Hematopoietic multipotent progenitor cell treated with erythropoietin and hydrocortisone succinate and interleukin-3 and kit ligand, for 4 days (in vitro differentiated cells): ENCODE measurements at regions not wholly inside any gene's neighbourhood (a gene's known extent, or its start where the extent isn't known, plus 50 kb on each side); places are given as distances from the start of the nearest gene placed in this dataset.
A peak's percentile ranks its signal among the peaks of the same experiment; 100 is the strongest.

Experiments used
- DNase-seq: peaks from one replicate; pipeline ENCODE4 v3.0.0-alpha.2; 2015

DNA sequence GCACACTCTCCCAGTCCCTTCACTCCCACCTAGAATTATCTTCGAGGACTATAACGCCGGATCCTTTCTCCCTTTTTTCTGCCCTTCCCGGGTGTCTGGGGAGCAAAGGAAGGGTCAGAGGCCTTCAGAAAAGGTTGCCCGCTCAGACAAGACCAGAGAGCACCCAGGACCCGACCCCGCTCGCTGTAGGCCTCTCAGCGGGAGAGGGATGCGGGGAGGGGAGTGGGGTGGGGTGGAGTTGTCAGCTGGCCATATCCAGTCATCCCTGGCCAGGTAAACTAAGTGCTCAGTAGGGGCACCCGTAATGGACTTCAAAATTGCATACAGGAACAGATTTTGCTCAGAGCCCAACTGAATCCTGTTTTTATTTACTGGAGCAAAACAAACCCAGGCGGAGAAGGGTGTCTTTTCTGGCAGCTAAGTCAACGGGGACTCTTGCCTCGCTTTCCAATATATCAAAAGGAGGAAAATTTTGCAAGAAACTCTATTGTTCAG lies 65.0 kb downstream of the NOL4 start:
- no peak for DNase-seq

DNA sequence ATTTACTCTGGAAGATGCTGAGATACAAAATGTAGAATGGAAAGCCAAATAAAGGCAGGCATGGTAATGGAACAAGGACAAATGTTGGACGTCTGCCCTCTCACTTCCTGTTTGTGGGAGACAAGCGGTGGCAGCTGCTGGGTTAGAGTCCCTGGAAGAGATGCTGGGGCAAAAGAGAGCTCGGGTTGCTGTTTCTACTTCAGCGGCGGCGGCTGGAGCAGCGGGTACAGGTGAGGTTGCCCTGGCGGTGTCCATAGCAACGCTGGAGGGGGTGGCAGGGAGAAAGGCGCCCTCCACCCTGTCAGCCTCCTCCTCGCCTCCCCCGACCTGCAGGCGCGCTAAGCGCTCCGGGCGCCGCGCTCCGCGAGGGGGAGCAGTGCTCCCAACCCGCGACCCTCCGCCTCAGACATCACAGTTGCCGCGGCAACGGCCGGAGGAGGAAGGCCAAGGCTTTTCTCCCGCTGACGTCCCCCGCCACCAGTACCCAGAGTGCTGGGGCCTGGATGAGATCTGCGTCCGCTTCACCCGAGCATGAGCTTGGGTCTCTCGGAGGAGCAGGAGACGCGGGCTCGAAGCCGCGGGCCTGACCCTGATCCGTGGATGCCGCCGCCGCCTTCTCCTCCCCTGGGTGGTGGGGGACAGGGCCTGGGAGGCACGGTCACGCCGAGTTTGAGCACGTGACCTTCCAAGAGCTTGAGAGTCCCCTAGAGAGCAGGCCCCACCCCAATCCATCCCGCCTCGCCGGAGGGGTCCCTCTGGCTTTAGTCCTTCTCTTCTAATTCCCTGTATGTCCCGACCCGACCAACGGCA lies 65.6 kb downstream of the NOL4 start:
- peak; percentile 6 for DNase-seq

DNA sequence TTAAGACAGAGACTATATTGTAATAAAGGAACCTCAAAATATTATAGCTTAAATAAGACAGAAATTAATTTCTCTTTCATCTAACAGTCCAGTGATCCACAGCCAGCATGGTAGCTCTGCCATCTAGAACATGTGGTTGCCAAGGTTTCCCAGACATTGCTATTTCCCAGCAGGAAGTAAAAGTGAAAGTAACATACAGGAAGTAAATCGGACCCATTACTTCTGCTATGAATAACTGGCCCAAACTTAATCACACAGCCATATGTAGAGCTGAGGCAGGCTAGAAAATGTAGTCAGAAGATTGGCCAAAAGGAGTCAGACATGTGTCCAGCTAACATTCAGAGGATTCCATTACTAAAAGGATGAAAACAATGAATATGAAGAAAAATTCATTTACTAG lies 71.0 kb downstream of the NOL4 start:
- peak; percentile 2 for DNase-seq

DNA sequence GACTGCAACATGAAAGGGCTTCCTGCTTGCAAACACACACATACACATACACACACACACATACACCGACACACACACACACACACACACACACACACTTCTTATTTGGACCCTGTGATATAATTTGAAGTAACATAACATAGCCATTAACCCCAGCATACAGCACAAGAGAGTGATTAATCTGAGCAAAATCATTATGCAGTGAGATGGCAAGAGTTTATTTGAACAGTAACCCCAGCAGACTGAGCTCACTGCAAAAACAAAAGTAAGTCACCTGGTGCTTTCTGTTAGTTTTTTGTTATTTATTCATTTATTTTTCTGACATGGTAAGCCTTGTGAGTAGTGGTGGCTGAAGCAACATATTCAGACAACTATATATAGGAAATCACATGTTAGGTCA lies 93.7 kb downstream of the NOL4 start:
- DNase-seq: no peak

DNA sequence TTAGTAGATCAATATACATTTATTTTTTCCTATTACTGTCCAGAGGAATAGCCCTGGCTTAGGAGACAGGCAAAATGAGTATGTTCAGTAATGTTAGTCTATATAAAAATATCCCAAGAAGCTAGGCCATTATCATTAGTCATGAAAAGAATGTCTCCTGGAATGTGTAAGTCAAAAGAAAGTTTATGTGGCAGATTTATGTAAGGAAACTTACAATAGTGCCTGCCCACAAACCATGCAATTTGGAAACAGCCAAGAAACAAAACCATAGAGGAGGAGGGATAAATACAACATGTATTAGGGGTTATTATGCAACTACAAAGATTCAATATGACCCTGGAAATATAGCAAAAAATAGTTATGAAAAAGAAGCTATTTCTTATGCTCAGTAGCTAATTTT lies 96.3 kb downstream of the NOL4 start:
- no peak for DNase-seq

DNA sequence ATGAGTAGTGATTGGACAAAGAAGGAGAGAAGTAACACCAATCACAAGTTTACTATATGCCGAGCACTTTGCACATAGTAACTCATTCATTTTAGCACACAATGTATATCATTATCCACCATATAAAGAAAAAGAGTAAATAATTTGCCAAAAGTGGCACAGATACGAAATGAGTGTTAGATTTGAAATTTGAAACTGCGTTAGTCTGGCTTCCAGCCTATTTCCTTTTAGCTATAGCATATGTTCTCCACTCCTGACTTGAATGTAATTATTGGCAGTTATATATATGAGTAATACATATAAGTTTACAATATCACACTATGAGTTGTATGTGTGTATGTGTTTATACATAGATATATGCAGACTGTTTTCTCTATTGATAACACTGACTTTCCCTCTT lies 98.6 kb downstream of the NOL4 start:
- no peak for DNase-seq

DNA sequence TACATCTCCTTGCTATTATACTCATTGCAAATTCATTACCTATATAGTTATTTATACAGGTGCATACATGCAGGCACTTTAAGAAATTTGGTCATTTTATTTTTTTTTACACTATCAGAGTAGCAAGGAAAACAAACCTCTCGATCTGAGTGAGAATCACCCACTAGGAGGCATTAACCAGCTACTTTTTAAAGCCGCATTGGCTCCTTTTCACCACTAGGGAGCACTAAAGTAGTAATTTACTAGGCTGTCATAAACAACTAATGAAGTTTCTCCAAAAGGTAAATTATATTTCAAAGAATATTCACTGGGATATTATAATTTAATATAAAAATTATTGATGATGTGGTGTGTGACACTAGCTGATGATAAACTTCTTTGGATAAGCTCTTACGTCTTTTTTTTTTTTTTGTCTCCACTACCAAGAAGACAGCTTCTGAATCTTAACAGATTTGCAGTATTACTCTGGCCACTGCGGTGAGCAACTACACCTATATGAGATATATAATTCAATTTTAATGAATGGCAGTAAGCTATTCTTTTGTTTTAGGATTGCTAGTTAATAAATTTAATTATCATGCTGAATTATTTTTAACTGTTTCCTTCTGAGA lies 101.9 kb downstream of the NOL4 start:
- peak; percentile 78 for DNase-seq

DNA sequence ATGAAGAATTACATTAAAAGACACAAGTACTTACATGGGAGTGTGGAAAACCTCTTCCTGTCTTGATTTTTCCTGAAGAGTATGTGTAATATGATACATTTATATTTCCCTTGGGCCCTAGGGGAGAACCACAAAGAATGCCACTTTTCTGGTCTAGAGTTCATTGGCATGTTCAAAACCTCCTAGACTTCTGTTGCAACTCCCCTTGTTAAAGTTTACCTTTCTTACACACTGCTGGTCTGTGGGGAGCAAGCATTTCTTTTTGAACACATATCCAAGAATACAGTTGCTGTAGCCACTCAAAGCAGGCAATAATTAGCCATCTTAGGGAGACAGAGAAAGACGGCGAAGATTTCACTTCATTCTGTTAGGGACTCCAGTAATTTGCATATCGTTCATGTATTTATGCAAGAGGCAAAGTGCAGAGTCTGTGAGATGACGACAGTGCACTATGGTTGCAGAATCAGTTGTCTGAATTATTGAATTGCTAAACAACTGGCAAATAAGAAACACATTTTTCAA lies 103.5 kb downstream of the NOL4 start:
- no peak for DNase-seq

DNA sequence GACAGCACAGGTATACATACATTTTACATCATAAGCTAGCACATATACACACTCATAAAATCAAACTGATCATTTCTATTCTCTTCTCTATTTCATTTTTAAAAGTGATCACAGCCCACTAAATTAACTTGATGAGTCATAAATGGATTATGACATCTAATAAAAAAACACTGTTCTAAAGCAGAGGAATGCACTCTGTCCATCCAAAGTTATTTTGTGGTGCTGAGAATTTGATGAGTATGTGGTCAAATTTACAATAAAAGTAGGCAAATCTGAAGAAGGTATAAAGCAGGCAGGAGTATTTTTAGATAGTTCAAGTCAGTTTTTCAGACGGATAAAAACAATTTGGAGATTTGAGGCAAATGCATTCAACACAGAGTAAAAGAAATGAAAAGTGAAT lies 104.4 kb downstream of the NOL4 start:
- no peak for DNase-seq

DNA sequence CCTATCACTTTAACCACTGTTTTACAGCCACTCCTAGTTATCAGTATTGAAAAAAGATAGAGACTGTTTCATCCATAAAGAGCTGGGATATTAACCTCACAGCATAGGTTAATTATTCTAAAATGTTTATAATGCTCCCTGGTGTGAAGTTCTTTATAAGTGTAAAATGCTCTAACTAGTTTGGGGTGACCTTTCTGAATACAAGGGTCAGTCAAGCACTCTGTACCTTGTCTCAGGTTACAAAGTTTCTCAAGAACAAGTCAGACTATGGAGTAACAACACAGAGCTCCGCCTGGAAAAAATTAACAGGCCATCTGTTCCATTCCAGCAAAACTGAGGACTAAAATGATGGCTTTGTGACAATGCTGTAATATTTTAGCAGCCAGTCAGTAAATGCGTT lies 107.4 kb downstream of the NOL4 start:
- no peak for DNase-seq

DNA sequence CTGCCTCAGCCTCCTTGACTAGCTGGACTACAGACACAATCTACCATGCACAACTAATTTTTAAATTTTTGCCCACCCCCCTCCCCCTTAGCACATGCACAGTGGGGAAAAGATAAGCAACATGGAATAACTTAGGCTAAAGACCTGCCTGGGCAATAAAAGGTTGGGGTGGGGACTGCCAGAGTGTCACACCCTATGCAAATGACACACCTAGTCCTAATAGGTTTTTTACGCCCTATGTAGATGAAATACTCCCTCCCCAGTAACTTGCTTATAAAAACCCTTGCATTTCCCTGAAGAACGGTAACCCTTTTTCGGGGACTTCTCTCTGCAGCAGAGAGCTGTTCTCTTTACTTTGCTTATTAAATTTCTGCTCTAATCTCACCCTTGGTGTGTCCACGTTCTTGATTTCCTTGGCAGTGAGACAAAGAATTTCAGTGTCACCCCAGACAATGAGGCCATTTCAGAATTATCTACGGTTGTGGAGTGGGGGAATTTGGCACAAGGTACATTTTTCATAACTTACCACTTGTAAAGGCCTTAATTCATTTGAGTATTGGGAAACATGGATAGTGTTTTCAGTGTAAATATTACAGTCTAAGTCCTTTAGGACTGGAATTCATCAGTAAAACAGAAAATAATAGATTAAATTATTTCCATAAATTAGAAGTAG lies 109.2 kb downstream of the NOL4 start:
- no peak for DNase-seq

DNA sequence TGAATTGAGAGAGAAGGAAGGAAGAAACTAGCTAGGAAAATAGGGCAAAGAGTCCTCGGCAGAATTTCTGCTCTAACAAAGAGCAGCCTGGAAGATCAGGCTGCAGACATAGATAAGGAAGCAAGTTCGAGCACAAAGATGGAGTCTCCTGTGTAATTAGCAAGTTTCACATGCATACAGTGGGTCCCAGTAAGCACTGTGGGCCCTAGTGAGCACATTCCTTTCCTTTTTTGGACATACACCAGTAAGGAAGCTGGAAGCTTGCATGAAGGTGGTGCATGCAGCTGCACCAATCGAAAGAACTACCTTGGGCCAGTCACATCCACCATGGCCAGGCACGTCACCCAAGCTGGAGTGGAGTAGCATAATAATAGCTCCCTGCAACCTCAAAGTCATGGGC lies 109.7 kb downstream of the NOL4 start:
- no peak for DNase-seq

DNA sequence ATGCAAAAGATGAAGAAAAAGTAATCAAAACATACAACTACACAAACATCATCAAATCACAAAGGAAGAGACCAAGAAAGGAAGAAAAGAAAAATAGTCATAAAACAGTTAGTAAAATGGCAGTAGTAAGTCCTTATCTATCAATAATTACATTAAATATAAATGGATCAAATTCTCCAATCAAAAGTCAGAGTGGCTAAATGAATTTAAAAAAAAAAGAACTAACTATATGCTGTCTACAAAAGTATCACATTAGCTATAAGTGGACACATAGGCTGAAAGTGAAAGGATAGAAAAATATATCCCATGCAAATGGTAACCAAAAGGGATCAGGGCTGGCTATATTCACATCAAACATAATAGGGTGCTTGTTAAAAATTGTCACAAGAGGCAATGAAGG lies 116.5 kb downstream of the NOL4 start:
- DNase-seq: no peak

DNA sequence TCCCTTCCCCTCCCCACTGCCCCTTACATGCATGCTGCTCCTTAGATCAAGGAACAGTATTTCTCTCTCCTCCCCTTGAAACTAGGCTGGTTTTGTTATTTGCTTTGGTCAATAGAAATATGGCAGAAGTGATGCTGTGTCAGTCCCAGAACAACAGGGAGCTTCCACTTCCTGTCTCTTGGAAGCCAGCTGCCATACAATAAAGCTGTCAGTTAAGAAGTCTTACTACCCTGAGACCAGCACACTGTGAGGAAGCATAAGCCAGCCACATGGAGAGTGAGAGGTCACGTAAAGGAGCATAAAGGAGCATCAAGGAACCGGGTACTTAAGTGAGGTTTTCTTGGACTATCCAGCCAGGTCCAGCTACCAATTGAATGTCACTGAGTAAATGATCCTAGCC lies 126.6 kb downstream of the NOL4 start:
- no peak for DNase-seq

DNA sequence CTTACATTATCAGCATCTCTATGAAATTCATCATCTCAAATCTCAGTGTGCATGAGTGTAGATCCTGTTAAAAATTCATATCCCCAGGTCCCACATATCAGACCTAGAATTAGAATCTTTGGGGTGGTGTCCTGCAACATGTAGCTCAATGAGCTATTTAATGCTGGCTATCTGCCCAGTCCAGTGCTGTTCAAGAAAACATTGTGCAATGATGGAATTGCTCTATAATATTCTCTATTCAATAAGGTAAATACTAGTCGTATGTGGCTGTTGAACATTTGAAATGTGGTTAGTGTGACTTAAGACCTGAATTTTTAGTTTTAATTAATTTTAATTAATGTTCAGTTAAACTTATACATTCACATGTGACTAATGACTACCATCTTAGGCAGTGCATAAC lies 127.4 kb downstream of the NOL4 start:
- no peak for DNase-seq

DNA sequence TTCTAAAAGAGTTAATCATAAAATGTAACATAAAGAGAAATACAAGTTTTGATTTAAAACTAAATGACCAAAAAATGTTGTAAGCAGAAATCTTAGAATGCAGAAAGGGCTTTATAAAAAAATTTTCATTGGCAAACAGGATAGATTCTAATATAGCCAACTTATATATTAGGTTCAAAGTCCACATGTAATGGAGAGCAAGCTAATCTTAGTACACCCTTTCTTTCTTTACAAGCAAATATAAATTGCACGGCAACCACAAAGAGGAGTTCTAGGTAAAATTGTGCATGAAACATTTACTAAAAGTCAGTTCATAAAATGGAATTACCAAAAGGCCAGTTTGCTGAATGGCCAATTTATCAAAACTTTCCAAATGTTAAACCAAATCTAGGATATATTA lies 130.6 kb downstream of the NOL4 start:
- no peak for DNase-seq

DNA sequence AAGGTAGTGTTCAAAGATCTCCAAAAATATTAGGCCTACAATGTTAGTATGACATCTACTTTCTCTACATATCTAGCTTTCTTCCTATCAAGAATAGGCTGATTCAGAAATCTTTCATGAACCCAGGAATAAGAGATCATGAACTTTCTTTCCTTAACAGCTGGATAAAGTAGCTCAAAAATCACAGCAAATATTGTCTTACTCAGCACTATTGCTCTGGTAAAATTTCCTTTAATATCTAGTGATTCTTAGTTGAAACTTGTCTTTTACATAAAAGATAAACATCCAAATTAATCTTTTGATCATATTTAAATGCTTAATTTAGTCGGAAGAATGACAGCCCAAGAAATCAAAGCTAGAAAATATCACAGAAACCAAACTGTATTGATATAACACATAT lies 131.9 kb downstream of the NOL4 start:
- no peak for DNase-seq

DNA sequence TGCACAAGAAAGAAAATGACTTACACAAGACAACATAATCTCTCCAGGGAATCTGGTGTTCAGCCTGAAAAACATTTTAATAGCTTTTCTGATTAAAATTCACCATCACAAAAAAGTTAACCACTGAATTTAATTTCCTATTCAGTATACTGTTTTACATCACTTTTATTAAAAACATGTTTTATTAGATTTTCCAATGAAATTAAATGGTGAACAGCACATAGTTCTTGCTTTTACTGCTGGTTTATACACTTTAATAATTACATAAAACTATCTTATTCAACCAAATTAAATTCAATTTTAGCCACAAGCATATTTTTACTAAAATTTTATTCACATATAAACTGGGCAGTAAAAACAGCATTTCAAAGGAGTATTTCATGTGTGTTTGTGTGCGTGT lies 138.3 kb downstream of the NOL4 start:
- DNase-seq: no peak

DNA sequence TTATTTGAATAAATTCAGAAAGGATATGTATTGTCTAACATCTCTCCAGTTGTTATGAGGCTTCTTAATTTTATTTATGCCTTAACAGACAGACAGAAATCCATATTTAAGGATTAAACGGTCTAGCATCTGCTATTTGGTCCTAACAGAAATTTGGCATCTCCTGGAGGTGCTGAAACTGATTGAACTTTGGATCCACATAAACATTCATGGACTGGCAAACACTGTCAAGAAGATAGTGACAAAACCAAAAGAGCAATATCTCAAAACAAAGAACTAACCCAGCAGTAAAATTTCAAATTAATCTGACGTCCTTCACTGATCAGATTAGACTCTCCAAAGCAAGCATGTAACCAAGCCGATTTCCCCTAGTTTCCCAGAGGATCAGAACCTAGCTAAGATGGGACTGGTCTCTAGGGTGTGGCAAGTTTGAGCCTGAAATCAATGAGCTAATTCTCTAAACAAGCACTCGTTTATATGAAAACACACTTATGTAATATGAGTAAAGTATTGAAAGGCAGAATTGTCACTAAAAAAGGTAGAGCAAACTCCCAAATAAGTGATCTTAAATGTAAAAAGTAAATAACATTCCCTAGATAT lies 139.5 kb downstream of the NOL4 start:
- DNase-seq: no peak

DNA sequence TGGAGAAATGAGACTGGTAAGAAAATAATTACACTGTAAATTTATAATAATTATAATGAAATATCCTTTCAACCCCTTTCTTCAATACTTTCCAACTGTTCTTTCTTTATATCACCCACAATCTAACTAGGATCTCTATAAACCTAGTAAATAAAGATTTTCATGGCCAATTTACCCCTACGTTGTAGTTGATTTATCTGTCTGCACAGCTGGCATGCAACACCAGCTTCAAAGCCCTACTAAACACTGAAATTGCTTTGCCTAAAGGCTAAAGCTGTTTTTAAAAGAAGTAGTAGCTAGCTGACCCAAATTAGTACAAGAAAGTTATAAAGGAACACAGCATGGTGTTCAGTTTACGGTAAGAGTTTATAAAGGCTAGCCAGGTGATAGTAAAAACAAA lies 140.1 kb downstream of the NOL4 start:
- DNase-seq: no peak

DNA sequence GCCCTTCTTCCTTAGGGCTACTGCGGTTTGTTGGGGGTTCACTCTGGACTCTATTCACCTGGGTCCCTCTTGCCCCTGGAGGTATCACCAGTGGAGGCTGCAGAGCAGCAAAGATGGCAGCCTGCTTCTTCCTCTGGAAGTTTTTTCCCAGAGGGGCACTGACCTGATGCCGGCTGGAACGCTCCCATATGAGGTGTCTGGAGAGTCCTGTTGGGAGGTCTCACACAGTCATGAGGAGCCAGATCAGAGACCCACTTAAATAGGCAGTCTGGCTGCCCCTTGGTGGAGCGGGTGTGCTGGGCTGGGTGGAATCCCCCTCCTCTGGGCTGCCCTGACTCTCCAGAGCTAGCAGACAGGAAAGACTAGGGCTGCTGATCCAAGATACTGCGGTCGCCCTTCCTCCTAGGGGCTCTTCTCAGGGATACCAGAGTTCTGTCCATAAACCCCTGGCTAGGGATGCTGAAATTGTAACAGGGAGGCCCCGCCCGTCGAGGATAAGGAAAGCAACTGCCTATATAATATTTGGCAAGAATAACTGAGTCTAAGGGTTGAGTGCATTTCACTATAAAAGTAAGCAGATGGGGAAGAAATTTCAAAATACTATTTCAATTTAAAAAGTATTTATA lies 140.7 kb downstream of the NOL4 start:
- DNase-seq: no peak

DNA sequence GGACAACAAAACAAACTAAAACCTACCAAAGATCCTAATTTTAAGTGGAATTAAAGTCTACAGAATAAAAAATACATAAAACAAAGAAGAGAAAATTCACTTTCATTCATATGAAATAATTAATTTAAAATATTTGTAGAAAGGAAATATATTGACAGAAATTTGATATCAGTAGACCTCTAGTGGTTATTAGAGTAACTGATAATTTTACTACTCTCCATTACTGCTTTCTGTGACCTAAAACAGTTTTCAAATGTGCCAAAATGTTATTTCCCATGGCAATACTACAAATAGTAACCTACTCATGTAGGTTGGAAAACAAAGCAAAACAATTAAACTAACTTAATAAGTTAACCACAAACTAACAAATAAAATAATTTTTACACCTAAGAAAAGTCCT lies 147.1 kb downstream of the NOL4 start:
- no peak for DNase-seq
